T-helper 2 cell (primary cell): ENCODE measurements at regions not wholly inside any gene's neighbourhood (a gene's known extent, or its start where the extent isn't known, plus 50 kb on each side); places are given as distances from the start of the nearest gene placed in this dataset.
A peak's percentile ranks its signal among the peaks of the same experiment; 100 is the strongest.

Experiments
- DNase-seq, 5 experiments: peaks; one replicate each; pipeline versions ENCODE4 v3.0.0 to v3.0.0-alpha.2; 2012 to 2022

GRCh38 chr5:89110916-89111646 lies 228.1 kb upstream of the MEF2C start:
- no peak for DNase-seq

- DNase-seq, result no peak
Measured at GRCh38 chr5:89106480-89106879, 223.5 kb upstream of the MEF2C start.

DNA sequence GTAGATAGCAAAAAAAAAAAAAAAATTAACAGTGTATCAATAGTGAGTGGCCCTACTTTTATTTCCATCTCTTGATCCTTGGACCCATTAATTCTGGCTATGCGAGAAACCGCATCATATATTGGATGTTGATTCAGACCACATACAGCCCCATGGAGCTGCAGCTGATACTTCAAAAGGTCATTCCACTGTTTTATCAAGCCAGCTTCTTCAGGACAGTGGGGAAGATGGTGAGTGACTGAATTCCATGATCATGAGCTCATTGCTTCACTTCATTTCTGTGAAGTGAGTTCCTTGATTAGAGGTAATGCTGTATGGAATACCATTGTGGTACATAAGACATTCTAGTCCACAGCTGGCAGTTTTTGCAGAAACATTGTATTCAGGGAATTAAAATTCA lies 222.9 kb upstream of the MEF2C start:
- DNase-seq, result no peak

DNA sequence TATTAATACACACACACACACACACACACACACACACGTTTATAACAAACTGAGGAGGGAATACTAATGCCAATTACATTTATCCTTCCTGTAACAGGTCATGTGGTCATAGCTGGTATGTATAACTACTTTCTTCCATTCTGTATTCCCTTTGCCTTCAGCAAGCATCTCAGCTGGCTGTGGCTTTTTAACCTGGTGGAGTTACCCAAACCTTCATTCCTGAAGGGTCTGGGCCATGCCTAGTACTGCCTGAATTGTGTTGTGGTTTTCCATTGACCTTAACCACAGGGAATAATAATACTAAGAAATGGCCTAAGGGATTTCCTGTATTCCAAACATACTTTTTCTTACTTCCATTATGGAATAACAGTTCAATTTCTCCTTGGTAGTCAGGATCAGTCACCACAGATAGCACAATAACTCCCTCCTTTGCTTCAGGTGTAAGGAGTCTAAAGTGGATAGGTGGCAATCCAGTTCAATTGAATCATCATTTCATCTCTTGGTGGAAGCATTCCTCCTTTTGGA lies 222.2 kb upstream of the MEF2C start:
- no peak for DNase-seq

GRCh38 chr5:89098199-89098756 lies 215.3 kb upstream of the MEF2C start:
- DNase-seq, result no peak

- peak in 1 of 5 experiments; percentile 2 for DNase-seq
Measured at GRCh38 chr5:89097103-89097502, 214.1 kb upstream of the MEF2C start.

DNA sequence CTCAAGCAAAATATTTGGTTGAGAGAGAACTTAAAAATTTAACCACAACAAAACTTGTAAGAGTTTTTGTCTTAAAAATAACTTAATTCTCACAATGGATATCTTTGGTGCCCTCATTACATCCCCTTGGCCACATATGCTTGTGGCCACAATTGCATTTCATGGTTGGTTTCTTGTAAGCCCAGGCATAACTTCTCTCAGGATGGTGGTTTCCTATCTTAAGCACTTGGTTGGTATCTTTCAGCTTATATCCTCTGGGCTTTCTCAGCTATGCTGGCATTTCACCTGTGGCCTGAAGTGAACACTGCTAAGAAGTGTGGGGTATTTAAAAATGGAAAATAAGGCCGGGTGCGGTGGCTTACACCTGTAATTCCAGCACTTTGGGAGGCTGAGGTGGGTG lies 212.4 kb upstream of the MEF2C start:
- DNase-seq, result no peak

- DNase-seq, result no peak
Measured at GRCh38 chr5:89090037-89090436, 207.1 kb upstream of the MEF2C start.

GRCh38 chr5:89087551-89088318 lies 204.8 kb upstream of the MEF2C start:
- no peak for DNase-seq

GRCh38 chr5:89087128-89087527 lies 204.1 kb upstream of the MEF2C start:
- no peak for DNase-seq

DNA sequence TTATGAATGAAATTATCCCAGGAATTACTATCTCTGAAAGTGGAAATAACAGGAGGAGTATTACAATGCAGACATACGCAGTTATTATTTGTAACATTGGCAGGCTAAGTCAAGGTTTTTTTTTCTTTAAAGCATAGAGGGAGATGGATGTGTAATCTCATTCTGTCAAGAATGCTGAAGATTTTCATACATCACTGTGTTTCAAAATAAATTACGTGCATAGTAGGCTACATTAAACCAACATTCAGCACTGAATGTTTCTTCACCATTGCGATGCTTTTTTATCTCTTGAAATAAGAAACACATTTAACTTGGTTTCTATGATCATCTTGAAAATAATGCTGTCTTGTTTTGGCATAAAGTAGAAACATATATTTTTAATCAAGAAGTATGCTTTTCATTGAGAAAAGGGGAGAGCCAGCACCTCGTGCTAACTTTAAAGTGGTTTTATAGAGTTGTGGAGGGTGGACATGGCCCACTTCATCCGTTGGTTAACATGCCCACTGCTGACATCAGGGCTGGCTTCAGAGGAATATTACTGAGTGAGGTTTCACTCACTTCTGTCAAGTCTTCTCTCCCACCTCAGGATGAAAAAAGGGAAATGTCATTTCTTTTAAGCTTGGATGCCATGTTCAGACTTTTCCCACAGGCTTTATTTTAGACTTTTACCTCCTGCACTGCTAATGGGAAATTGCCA lies 203.6 kb upstream of the MEF2C start:
- no peak for DNase-seq

DNA sequence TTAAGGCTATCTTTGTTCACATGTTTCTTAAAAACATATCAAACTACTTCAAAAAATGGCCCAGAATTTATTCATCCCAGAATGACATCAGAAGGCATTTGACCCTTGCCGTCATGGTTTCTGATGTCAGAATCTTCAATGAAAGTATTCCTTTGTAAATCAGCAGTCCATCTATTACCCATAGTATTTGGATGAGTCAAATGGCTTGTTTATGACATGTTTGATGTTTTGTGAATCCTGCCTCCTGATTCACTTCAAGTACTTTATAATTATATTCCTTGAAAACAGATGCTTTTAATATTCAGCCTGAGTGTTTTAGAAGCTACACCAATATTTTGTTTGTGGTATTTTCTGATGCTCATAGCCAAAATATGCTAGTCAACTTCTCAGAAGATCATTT lies 200.8 kb upstream of the MEF2C start:
- DNase-seq, result no peak

GRCh38 chr5:89081360-89081759 lies 198.4 kb upstream of the MEF2C start:
- no peak for DNase-seq

- no peak for DNase-seq
Measured at GRCh38 chr5:89080467-89081116, 197.6 kb upstream of the MEF2C start.

GRCh38 chr5:89072842-89073672 lies 190.1 kb upstream of the MEF2C start:
- DNase-seq, result no peak

- DNase-seq, result no peak
Measured at GRCh38 chr5:89071941-89072331, 189.0 kb upstream of the MEF2C start.

- no peak for DNase-seq
Measured at GRCh38 chr5:89071101-89071940, 188.3 kb upstream of the MEF2C start.

DNA sequence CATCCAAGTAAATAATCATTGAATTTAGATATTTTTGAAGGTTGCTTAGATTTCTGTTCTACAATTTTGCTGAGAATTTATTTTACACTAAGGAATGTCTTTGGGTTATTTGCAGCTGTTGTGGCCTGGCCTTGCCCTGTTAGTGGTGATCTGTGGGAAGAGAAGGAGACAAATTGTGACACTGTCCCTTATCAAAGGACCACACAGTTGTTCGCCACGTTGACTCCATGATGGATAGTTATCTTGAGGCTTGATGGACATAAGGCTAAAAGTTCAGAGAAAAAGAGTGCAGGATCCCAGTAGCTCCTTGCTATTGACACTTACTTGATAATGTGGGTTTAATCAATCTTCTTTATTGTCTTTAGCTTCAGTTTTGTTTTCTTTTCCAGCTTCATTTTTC lies 186.6 kb upstream of the MEF2C start:
- DNase-seq, result no peak

DNA sequence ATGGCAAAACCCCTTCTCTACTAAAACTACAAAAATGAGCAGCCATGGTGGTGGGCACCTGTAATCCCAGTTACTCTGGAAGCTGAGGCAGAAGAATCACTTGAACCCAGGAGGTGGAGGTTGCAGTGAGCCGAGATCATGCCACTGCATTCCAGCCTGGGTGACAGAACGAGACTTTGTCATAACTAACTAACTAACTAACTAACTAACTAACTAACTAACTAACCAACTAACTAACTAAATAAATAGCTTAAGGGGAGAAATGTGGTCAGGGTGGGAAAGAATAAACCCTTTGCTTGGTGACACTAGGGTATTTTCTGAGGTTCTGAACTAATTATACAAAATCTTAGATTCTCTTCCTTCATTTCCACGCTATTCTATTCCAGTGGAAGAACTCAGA lies 184.4 kb upstream of the MEF2C start:
- DNase-seq, result no peak

- peak in 1 of 5 experiments; percentile 95 for DNase-seq
Measured at GRCh38 chr5:89065919-89066318, 182.9 kb upstream of the MEF2C start.

DNA sequence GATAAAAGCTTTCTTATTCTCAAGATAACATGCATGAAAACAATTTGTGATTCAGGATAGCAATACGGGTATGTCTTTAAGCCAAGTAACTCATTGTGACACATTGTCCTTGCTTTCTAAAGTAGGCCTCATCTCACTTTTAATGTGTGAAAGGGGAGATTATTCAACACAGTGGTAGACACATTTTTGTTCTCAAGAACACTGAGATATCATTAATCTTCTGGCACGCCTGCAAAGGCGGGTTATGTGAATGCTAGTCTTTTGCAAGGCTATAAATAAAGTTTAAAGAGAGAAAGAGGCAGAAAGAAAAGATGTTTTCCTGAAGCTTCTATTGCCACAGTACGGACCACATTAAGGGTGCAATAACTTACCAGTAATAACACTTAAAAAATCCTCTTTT lies 181.8 kb upstream of the MEF2C start:
- DNase-seq, result peak in 1 of 5 experiments; percentile 51
